ENCODE measurements at regions not wholly inside any gene's neighbourhood (a gene's known extent, or its start where the extent isn't known, plus 50 kb on each side); places are given as distances from the start of the nearest gene placed in this dataset.

DNA sequence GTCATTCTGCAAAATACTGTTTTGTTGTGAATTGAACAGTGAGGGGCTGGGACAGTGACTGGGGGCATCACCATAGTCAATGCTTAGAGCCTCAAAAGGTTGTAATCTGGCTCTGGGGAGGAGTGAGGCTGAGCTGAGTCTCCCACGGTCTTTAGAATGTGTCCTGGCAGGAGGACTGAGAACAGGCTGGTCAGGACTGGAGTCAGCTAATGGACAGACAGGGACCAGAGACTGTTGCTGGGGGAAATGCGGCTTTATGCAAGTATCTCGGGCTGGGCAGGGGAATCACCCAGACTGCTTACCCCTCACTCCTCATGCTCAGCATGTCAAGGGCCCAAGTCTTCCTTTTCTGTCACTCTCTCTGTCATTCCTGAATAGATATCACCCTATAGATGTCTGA is 346.5 kb downstream of the TYW1 start:
- Histone ChIP-seq H3K4me1 (no peaks in the 10 kb centered on the region), H3K27ac (no peak overlapping the region), H3K9me3 (no peaks in the 10 kb centered on the region), H3K27me3 (no peaks in the 10 kb centered on the region), H3K4me3 (no peak overlapping the region), H3K36me3 (peaks cover 9% of the 10 kb centered on the region)
- 90% methylated on average over 2 of the region's 3 CpGs for WGBS
- peak in 1 of 2 donors; percentile 24 for DNase-seq (ENCODE audit: low spot score in 2 of 2)
- TF ChIP-seq POLR2AphosphoS5 (IDR thresholded peaks at IDR 0.05), result no peak
- TF ChIP-seq, protein P1, sequence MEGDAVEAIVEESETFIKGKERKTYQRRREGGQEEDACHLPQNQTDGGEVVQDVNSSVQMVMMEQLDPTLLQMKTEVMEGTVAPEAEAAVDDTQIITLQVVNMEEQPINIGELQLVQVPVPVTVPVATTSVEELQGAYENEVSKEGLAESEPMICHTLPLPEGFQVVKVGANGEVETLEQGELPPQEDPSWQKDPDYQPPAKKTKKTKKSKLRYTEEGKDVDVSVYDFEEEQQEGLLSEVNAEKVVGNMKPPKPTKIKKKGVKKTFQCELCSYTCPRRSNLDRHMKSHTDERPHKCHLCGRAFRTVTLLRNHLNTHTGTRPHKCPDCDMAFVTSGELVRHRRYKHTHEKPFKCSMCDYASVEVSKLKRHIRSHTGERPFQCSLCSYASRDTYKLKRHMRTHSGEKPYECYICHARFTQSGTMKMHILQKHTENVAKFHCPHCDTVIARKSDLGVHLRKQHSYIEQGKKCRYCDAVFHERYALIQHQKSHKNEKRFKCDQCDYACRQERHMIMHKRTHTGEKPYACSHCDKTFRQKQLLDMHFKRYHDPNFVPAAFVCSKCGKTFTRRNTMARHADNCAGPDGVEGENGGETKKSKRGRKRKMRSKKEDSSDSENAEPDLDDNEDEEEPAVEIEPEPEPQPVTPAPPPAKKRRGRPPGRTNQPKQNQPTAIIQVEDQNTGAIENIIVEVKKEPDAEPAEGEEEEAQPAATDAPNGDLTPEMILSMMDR (IDR thresholded peaks at IDR 0.05), result no peak
- no peak for TF ChIP-seq EP300 (IDR thresholded peaks at IDR 0.05)
- TF ChIP-seq POLR2A (IDR thresholded peaks at IDR 0.05), result no peak

- Histone ChIP-seq H3K4me1 (no peaks in the 10 kb centered on the region), H3K9me3 (no peaks in the 10 kb centered on the region), H3K27ac (no peak overlapping the region), H3K27me3 (no peaks in the 10 kb centered on the region), H3K4me3 (no peak overlapping the region), H3K36me3 (peaks cover 9% of the 10 kb centered on the region)
- TF ChIP-seq EP300 (IDR thresholded peaks at IDR 0.05), result no peak
- TF ChIP-seq, protein P1 (IDR thresholded peaks at IDR 0.05), result no peak
- whole genome bisulfite sequencing, result 84% methylated on average over 5 of the region's 5 CpGs
- peak in 1 of 2 donors; percentile 37 for DNase-seq (ENCODE audit: low spot score in 2 of 2)
These were observed 346.9 kb downstream of the TYW1 start for GRCh38 chr7:67343572-67343971.

DNA sequence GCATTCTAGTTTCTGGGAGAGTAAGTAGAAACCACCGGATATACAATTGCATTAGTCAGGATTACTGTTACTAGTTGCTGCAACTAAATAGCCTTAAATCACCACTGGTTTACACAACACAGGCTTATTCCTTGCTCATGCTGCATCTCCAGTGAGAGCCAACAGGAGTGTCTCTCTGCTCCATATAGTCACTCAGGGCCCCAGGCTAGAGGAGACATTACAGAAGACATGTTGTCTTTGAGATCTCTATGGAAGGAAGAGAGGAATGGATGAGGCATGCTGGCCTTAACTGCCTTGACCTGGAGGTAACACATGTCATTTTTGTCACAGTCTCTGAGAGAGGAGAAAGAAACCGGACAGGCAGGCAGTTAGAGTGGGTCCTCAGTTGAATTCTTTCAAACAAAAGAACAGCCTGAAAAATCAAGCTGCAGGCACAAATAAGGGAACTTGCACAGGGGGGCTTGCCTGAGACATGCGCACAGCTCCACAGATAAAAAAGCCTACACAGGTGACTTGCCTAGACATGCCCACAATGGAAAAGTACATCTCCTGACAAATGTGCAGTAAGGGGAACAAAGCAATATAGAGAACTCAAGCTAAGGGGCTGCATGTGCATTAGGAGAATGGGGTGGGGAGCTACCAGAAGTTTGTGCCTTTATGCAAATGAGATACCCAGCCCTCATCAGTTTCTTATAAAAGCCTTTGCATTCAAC is 348.0 kb downstream of the TYW1 start:
- TF ChIP-seq POLR2A (IDR thresholded peaks at IDR 0.05) (no peak), EP300 (IDR thresholded peaks at IDR 0.05) (no peak), POLR2AphosphoS5 (IDR thresholded peaks at IDR 0.05) (no peak)
- TF ChIP-seq, protein P1 (IDR thresholded peaks at IDR 0.05), result no peak
- Histone ChIP-seq H3K4me1 (no peaks in the 10 kb centered on the region), H3K36me3 (peaks cover 8% of the 10 kb centered on the region), H3K9me3 (no peaks in the 10 kb centered on the region), H3K27me3 (no peaks in the 10 kb centered on the region), H3K4me3 (no peak overlapping the region), H3K27ac (no peak overlapping the region)
- WGBS, result 84% methylated on average over 3 of the region's 3 CpGs
- no peak for DNase-seq (ENCODE audit: low spot score in 2 of 2)

DNA sequence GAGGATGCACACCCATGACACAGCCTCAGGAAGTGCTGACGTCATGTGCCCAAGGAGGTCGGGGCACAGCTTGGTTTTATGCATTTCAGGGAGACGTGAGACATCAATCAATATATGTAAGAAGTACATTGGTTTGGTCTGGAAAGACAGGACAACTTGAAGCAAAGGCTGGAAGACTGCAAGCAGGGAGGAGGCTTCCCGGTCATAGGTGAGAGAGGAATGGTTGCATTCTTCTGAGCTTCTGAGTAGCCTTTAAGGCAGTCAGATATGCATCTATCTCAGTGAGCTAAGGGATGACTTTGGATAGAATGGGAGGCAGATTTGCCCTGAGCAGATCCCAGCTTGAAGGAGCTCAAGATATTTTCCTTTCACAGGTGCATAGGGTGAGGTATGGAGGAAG is 349.5 kb downstream of the TYW1 start:
- Histone ChIP-seq H3K27me3 (no peaks in the 10 kb centered on the region), H3K36me3 (peaks cover 3% of the 10 kb centered on the region), H3K4me3 (no peak overlapping the region), H3K27ac (no peak overlapping the region), H3K4me1 (no peaks in the 10 kb centered on the region), H3K9me3 (no peaks in the 10 kb centered on the region)
- TF ChIP-seq POLR2A (IDR thresholded peaks at IDR 0.05) (no peak), POLR2AphosphoS5 (IDR thresholded peaks at IDR 0.05) (no peak), EP300 (IDR thresholded peaks at IDR 0.05) (no peak)
- TF ChIP-seq, protein P1 (IDR thresholded peaks at IDR 0.05), result no peak
- WGBS, result 86% methylated on average over 4 of the region's 4 CpGs
- DNase-seq (ENCODE audit: low spot score in 2 of 2), result no peak

- 73% methylated on average over 3 of the region's 4 CpGs for WGBS
- Histone ChIP-seq H3K27ac (no peak overlapping the region), H3K4me1 (no peaks in the 10 kb centered on the region), H3K4me3 (no peak overlapping the region), H3K9me3 (no peaks in the 10 kb centered on the region), H3K27me3 (no peaks in the 10 kb centered on the region), H3K36me3 (no peaks in the 10 kb centered on the region)
- TF ChIP-seq EP300 (IDR thresholded peaks at IDR 0.05) (no peak), POLR2A (IDR thresholded peaks at IDR 0.05) (no peak)
- TF ChIP-seq, protein P1 (IDR thresholded peaks at IDR 0.05), result no peak
- DNase-seq (ENCODE audit: low spot score in 2 of 2), result peak in 1 of 2 donors; percentile 44
These were observed 350.2 kb downstream of the TYW1 start for GRCh38 chr7:67346876-67347275.
